K562 (cell line): ENCODE measurements at regions not wholly inside any gene's neighbourhood (a gene's known extent, or its start where the extent isn't known, plus 50 kb on each side); places are given as distances from the start of the nearest gene placed in this dataset.

Experiments
- ATAC-seq: fragments of 200-7000 bp; cut with Tn5 transposase; 3 replicates; pipeline ENCODE4 v1.9.1; 2020; ENCODE audit warnings: moderate library complexity
- BruUV-seq: library from RNA; stranded (reverse); fragments of 400-500 nt; replicated peaks from 2 replicates; lab custom pipeline; 2021; lab: Mats Ljungman, UMichigan
- CTCF ChIA-PET: fragments of 300-600 bp; formaldehyde crosslinking; extraction: SDS; loops from one replicate; lab custom pipeline; 2021; ENCODE audit warnings: low intra/inter-chr PET ratio; lab: Yijun Ruan, JAX
- POLR2A ChIA-PET: fragments of 300-600, 350-650 bp; sonication (Branson Sonifier 250); formaldehyde crosslinking; extraction: SDS; loops from one replicate; lab custom pipeline; 2021; ENCODE audit warnings: antibody characterized with exemption, inconsistent platforms; lab: Yijun Ruan, JAX
- DNase-seq, 4 experiments: peaks; one replicate each; pipeline versions ENCODE4 v3.0.0 to v3.0.0-alpha.2; 2011 to 2018; ENCODE audit warnings: low spot score in 3 of 4, mixed read lengths in 3 of 4; ENCODE audit errors: extremely low read depth in 1 of 4
- FAIRE-seq: peaks from 2 replicates; lab custom pipeline; 2011; peaks lifted over from hg19 to GRCh38; lab: Jason Lieb, UNC
- H2AFZ ChIP-seq: 2 replicates; pipeline ENCODE4 v1.6.0; 2011; ENCODE audit warnings: low read depth, low read length, control low read depth, inconsistent platforms
- H3K27ac ChIP-seq: fragments of 200-600 bp; 3 replicates; pipeline ENCODE4 v1.8.0; 2011; ENCODE audit warnings: low read depth, mild to moderate bottlenecking, control low read depth, inconsistent platforms, low read length, moderate library complexity, mixed read lengths; ENCODE audit errors: extremely low read depth
- H3K27me3 ChIP-seq, 2 experiments: fragments of 300-600 bp in 1 of 2; 2 replicates in 1 of 2; 3 replicates in 1 of 2; pipeline versions ENCODE4 v1.6.0 to v1.8.0; 2011; ENCODE audit warnings: inconsistent platforms in 2 of 2, low read length in 2 of 2, mild to moderate bottlenecking in 1 of 2, mixed read lengths in 1 of 2, moderate library complexity in 1 of 2; ENCODE audit not compliant: control insufficient read depth in 2 of 2, insufficient read depth in 2 of 2
- H3K36me3 ChIP-seq: fragments of 300-600 bp; 3 replicates; pipeline ENCODE4 v1.8.0; 2011; ENCODE audit warnings: mild to moderate bottlenecking, low read length, inconsistent platforms; ENCODE audit not compliant: control insufficient read depth, insufficient read depth
- H3K4me1 ChIP-seq, 2 experiments: fragments of 200-600 bp in 1 of 2; replicated peaks in 1 of 2; 2 replicates in 1 of 2; 3 replicates in 1 of 2; pipeline versions ENCODE4 v1.5.1 to v1.8.0; 2011; ENCODE audit warnings: inconsistent platforms in 2 of 2, low read length in 2 of 2, mild to moderate bottlenecking in 1 of 2, mixed read lengths in 1 of 2, moderate library complexity in 1 of 2; ENCODE audit not compliant: control insufficient read depth in 2 of 2, insufficient read depth in 2 of 2
- H3K4me2 ChIP-seq: 2 replicates; pipeline ENCODE4 v1.6.1; 2011; ENCODE audit warnings: low read length, control low read depth, inconsistent platforms, mixed read lengths; ENCODE audit not compliant: insufficient read depth
- H3K4me3 ChIP-seq: fragments of 200-600 bp; sonication (generic), shearing (Covaris generic); 2 replicates; pipeline ENCODE4 v1.5.1; 2016; ENCODE audit warnings: control low read depth, inconsistent platforms
- H3K79me2 ChIP-seq: fragments of 200-600 bp; 3 replicates; pipeline ENCODE4 v1.8.0; 2011; ENCODE audit warnings: low read length, inconsistent platforms; ENCODE audit not compliant: control insufficient read depth, insufficient read depth
- H3K9ac ChIP-seq, 2 experiments: 2 replicates each; pipeline versions ENCODE4 v1.6.0 to v1.6.1; 2011; ENCODE audit warnings: low read depth in 2 of 2, low read length in 2 of 2, control low read depth in 1 of 2, inconsistent platforms in 1 of 2, mild to moderate bottlenecking in 1 of 2, mixed read lengths in 1 of 2; ENCODE audit not compliant: insufficient read depth in 1 of 2
- H3K9me1 ChIP-seq: one replicate; pipeline ENCODE4 v1.6.0; 2011; ENCODE audit warnings: inconsistent platforms, mild to moderate bottlenecking, low read length, moderate library complexity; ENCODE audit not compliant: control insufficient read depth, insufficient read depth
- H3K9me3 ChIP-seq: replicated peaks from 2 replicates; pipeline ENCODE4 v1.5.1; 2011; ENCODE audit warnings: low read depth, low read length, inconsistent platforms; ENCODE audit not compliant: control insufficient read depth, insufficient read depth
- H4K20me1 ChIP-seq: replicated peaks from 2 replicates; pipeline ENCODE4 v1.6.1; 2011; ENCODE audit warnings: low read length, inconsistent platforms, mixed read lengths; ENCODE audit not compliant: control insufficient read depth, insufficient read depth
- ATF4 ChIP-seq: fragments of 450-650 bp; formaldehyde crosslinking; IDR thresholded peaks from 2 replicates; pipeline ENCODE4 v1.4.0; 2022; ENCODE audit warnings: mild to moderate bottlenecking, moderate library complexity
- BMI1 ChIP-seq: fragments of 150-350 bp; IDR thresholded peaks from 2 replicates; pipeline ENCODE4 v1.6.1; 2014; ENCODE audit warnings: low read length
- CBX8 ChIP-seq: fragments of 200-600 bp; sonication (generic); IDR thresholded peaks from 2 replicates; pipeline ENCODE4 v1.6.1; 2012; ENCODE audit warnings: borderline replicate concordance, mixed run types, low read depth, mild to moderate bottlenecking, moderate library complexity, mixed read lengths, low read length, control low read depth, inconsistent platforms; ENCODE audit not compliant: poor library complexity, severe bottlenecking; ENCODE audit errors: extremely low read depth
- GTF2E2 ChIP-seq: fragments of 200-800 bp; sonication (Bioruptor generic); IDR thresholded peaks from 2 replicates; pipeline ENCODE4 v1.6.1; 2016; ENCODE audit warnings: missing genetic modification characterization, missing compliant biosample characterization
- KDM1A ChIP-seq, 2 experiments: fragments of 450-650 bp; IDR thresholded peaks; 2 replicates each; pipeline ENCODE4 v1.6.1; 2016; ENCODE audit warnings: mild to moderate bottlenecking in 2 of 2
- KLF16 ChIP-seq: IDR thresholded peaks from 2 replicates; pipeline ENCODE4 v1.6.1; 2016; ENCODE audit warnings: antibody characterized with exemption
- MTA2 ChIP-seq: fragments of 450-650 bp; IDR thresholded peaks from 2 replicates; pipeline ENCODE4 v1.6.1; 2016; ENCODE audit warnings: low read depth
- NR1H2 ChIP-seq: sonication (generic); formaldehyde crosslinking; IDR thresholded peaks from 2 replicates; pipeline ENCODE4 v1.4.0; 2020; ENCODE audit warnings: mild to moderate bottlenecking, missing genetic modification reagents
- POLR2A ChIP-seq: fragments of 450-650 bp; conservative IDR thresholded peaks from 2 replicates; pipeline ENCODE4 v1.6.1; 2016
- SRF ChIP-seq, 2 experiments: fragments of 250-450, 450-650 bp in 1 of 2; sonication (Bioruptor Pico) in 1 of 2; sonication (generic) in 1 of 2; formaldehyde crosslinking; IDR thresholded peaks; 2 replicates each; pipeline versions ENCODE4 v1.5.0 to v1.5.1; 2020 to 2022; ENCODE audit warnings: mild to moderate bottlenecking in 1 of 2, missing genetic modification reagents in 1 of 2
- ZNF24 ChIP-seq: fragments of 450-650 bp; IDR thresholded peaks from 2 replicates; pipeline ENCODE4 v1.6.1; 2016
- ZNF76 ChIP-seq: fragments of 250-450 bp; sonication (Bioruptor Pico); IDR thresholded peaks from 2 replicates; pipeline ENCODE4 v1.4.0; 2020; ENCODE audit warnings: mild to moderate bottlenecking, moderate library complexity, borderline replicate concordance
- WGBS: fragments of 100-300 bp; shearing (Covaris generic); methylation state at CpG from one replicate; pipeline ENCODE4 v1.1.6; 2016; ENCODE audit warnings: low coverage, mixed read lengths; ENCODE audit not compliant: insufficient coverage; ENCODE audit errors: missing lambda C conversion rate; 5-methylcytosine and 5-hydroxymethylcytosine counted together
- in situ Hi-C: fragments of 300-500 bp; cut with MboI; formaldehyde crosslinking; loops from 4 replicates; pipeline ENCODE4 v1.15.0; 2018; ENCODE audit warnings: inconsistent platforms, mixed read lengths
- intact Hi-C: fragments of 100-400 bp; cut with micrococcal nuclease; formaldehyde crosslinking; loops from 2 replicates; pipeline ENCODE4 v1.14.2; 2022

DNA sequence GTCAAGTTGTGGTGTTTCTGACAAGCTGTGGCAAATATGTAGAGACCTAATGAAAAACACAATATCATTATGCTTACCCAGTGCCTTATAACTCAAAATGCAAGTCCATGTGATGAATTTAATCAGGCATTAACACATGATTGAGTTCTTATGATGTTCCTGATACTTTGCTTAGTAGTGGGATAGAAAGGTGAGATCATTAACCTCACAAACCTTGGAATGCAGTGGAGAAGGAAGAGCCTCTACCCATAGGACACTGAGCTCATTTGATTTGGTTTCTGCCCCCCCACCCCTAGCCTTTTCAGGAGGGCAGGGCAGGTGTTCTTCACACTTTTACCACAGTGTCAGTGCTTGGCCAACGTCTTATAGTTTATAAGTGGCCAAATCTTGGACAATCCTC lies 683.6 kb upstream of the CPEB2 start (continued):
- TF ChIP-seq CBX8 = no peak
- TF ChIP-seq KDM1A (IDR thresholded peaks at IDR 0.05) = no peak
- no peak for TF ChIP-seq ATF4 (CRISPR knock-in tag)
- no peak for TF ChIP-seq SRF (CRISPR knock-in tag; IDR thresholded peaks at IDR 0.05)
- TF ChIP-seq ZNF76 (CRISPR knock-in tag) = no peak
- TF ChIP-seq MTA2 = no peak

- in situ Hi-C loops = no loop called here
Measured at GRCh38 chr4:14321723-14322122, 680.6 kb upstream of the CPEB2 start.

More at GRCh38 chr4:14321723-14322122, 680.6 kb upstream of the CPEB2 start:
- H3K79me2 ChIP-seq = no peaks in the 10 kb centered on the region
- H3K36me3 ChIP-seq = no peaks in the 10 kb centered on the region
- no peak for TF ChIP-seq GTF2E2
- no peak for TF ChIP-seq ZNF24
- TF ChIP-seq NR1H2 = no peak
- no peak for TF ChIP-seq KLF16
- no peak for TF ChIP-seq POLR2A
- no peak for TF ChIP-seq BMI1
- H3K4me2 ChIP-seq = no peak overlapping the region
- no peak overlapping the region for H3K9ac ChIP-seq
- ChIA-PET CTCF (no interaction called here), POLR2A (no interaction called here)
- no peaks in the 10 kb centered on the region for H3K27me3 ChIP-seq
- FAIRE-seq (no peak), ATAC-seq (no peak), DNase-seq (no peak)
- H3K9me1 ChIP-seq = no peaks in the 10 kb centered on the region
- H3K27ac ChIP-seq = no peak overlapping the region
- intact Hi-C loops = no loop called here
- BruUV-seq = no TSS peak
- 0% methylated on average over 1 of the region's 1 CpG for WGBS
- no peak overlapping the region for H2AFZ ChIP-seq
- no peaks in the 10 kb centered on the region; the same call in 1 of the 2 replicates for H3K9me3 ChIP-seq
- no peaks in the 10 kb centered on the region for H3K4me1 ChIP-seq
- H4K20me1 ChIP-seq = no peaks in the 10 kb centered on the region
- H3K4me3 ChIP-seq = no peak overlapping the region
